GM23248 (cell line): ENCODE measurements at regions not wholly inside any gene's neighbourhood (a gene's known extent, or its start where the extent isn't known, plus 50 kb on each side); places are given as distances from the start of the nearest gene placed in this dataset.

ENCODE experiments used
- DNase-seq: peaks from one replicate; pipeline ENCODE4 v3.0.0-alpha.2; 2015
- H2AFZ ChIP-seq: fragments of 200-600 bp; sonication (generic); 2 replicates; pipeline ENCODE4 v1.6.1; 2016; ENCODE audit warnings: antibody characterized with exemption
- H3F3A ChIP-seq: fragments of 200-600 bp; sonication (generic); 2 replicates; pipeline ENCODE4 v1.6.1; 2016; ENCODE audit warnings: mild to moderate bottlenecking, antibody characterized with exemption, mixed run types; ENCODE audit not compliant: insufficient read depth
- H3K27ac ChIP-seq: fragments of 200-600 bp; sonication (generic); 2 replicates; pipeline ENCODE4 v1.5.1; 2016; ENCODE audit warnings: mild to moderate bottlenecking
- H3K27me3 ChIP-seq: fragments of 200-600 bp; sonication (generic); replicated peaks from 2 replicates; pipeline ENCODE4 v1.6.1; 2016; ENCODE audit warnings: mild to moderate bottlenecking; ENCODE audit not compliant: insufficient read depth
- H3K36me3 ChIP-seq: fragments of 200-600 bp; sonication (generic); 2 replicates; pipeline ENCODE4 v1.6.1; 2016; ENCODE audit warnings: low read depth, mild to moderate bottlenecking
- H3K4me1 ChIP-seq: fragments of 200-600 bp; sonication (generic); 2 replicates; pipeline ENCODE4 v1.6.1; 2016; ENCODE audit warnings: mild to moderate bottlenecking; ENCODE audit not compliant: insufficient read depth
- H3K4me2 ChIP-seq: fragments of 200-600 bp; sonication (generic); one replicate; pipeline ENCODE4 v1.6.1; 2016; ENCODE audit warnings: mild to moderate bottlenecking; ENCODE audit not compliant: unreplicated experiment
- H3K4me3 ChIP-seq: fragments of 200-600 bp; sonication (generic); 2 replicates; pipeline ENCODE4 v1.5.1; 2016; ENCODE audit warnings: mild to moderate bottlenecking
- H3K79me2 ChIP-seq: fragments of 200-600 bp; sonication (generic); 2 replicates; pipeline ENCODE4 v1.6.1; 2016; ENCODE audit warnings: mild to moderate bottlenecking; ENCODE audit not compliant: insufficient read depth
- H3K9ac ChIP-seq: fragments of 200-600 bp; sonication (generic); 2 replicates; pipeline ENCODE4 v1.6.1; 2016; ENCODE audit warnings: mild to moderate bottlenecking
- H3K9me2 ChIP-seq: fragments of 200-600 bp; sonication (generic); 2 replicates; pipeline ENCODE4 v1.6.1; 2016; ENCODE audit warnings: mixed run types, mild to moderate bottlenecking, moderate library complexity; ENCODE audit not compliant: insufficient read depth
- H3K9me3 ChIP-seq: fragments of 200-600 bp; sonication (generic); one replicate; pipeline ENCODE4 v1.6.1; 2017; ENCODE audit warnings: low read depth
- H4K20me1 ChIP-seq: fragments of 200-600 bp; sonication (generic); 2 replicates; pipeline ENCODE4 v1.6.0; 2016; ENCODE audit not compliant: insufficient read depth
- EZH2 ChIP-seq: fragments of 200-600 bp; sonication (generic); IDR thresholded peaks from 2 replicates; pipeline ENCODE4 v1.6.1; 2018; ENCODE audit warnings: antibody characterized with exemption, mild to moderate bottlenecking; ENCODE audit not compliant: insufficient read depth, poor library complexity, severe bottlenecking
- EZH2phosphoT487 ChIP-seq: fragments of 200-600 bp; sonication (generic); IDR thresholded peaks from 2 replicates; pipeline ENCODE4 v1.6.1; 2018; ENCODE audit warnings: antibody characterized with exemption, moderate library complexity, mild to moderate bottlenecking, low read depth; ENCODE audit not compliant: insufficient read depth
- WGBS, 2 experiments: methylation state at CpG; one replicate each; pipeline ENCODE4 v1.1.6; 2015 to 2017; ENCODE audit warnings: low lambda C conversion rate in 2 of 2, low coverage in 1 of 2; ENCODE audit errors: missing lambda C conversion rate in 2 of 2; 5-methylcytosine and 5-hydroxymethylcytosine counted together
- in situ Hi-C: fragments of 300-500 bp; cut with MboI; formaldehyde crosslinking; loops from 2 replicates; pipeline ENCODE4 v1.15.0; 2020

DNA sequence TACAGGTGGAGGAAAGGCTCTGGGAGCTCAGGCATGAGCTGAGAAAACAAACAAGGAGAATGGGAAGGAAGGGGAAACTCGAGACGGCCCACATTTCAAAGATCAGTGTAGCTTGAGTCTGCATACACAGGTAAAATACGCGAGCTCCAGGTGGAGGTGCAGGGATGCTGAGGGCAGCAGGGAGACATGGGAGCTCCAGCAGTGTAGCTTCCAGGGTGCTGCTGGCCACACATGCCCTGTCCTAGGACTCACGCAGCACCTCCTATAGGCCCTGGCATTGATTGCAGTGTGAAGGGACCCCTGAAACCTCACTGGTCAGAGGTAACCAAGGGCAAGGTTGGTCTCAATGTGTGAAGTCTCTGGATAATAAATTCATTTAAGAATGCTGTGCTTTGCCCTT, 362.8 kb upstream of the HS6ST1 start:
- no peaks in the 10 kb centered on the region for H3K9me3 ChIP-seq

DNA sequence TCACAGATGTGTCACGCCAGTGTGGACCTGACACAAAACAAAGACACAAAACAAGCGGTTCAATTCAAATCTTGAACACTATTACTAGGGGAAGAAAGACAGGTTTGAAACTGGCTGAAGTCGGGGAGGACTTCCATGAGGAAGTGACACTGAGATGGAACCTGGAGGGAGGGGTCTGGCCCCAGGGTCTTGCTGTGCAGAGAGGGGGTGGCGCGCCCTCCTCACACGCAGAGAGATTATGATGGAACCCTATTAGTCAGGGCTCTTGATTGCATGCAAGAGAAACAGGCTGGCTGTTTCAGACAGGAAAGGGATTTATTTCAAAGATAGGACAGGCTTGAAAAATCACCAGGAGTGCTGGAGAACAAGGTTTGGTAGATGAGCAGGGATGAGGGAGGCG, 363.6 kb upstream of the HS6ST1 start:
- no peak for DNase-seq
- H3K9me3 ChIP-seq = no peaks in the 10 kb centered on the region
- H4K20me1 ChIP-seq = no peaks in the 10 kb centered on the region
- no peak overlapping the region for H3K27ac ChIP-seq
- H3K9ac ChIP-seq = no peak overlapping the region
- no peaks in the 10 kb centered on the region for H3K9me2 ChIP-seq
- H3K79me2 ChIP-seq = no peaks in the 10 kb centered on the region
- in situ Hi-C loops = no loop called here
- peaks cover 8% of the 10 kb centered on the region; the same call in 1 of the 2 replicates for H3K27me3 ChIP-seq
- H3K4me3 ChIP-seq = no peak overlapping the region
- no peaks in the 10 kb centered on the region for H3K36me3 ChIP-seq
- H3F3A ChIP-seq = no peaks in the 10 kb centered on the region
- no peak overlapping the region for H3K4me2 ChIP-seq
- TF ChIP-seq EZH2phosphoT487 (no peak), EZH2 (no peak)
- H2AFZ ChIP-seq = no peak overlapping the region
- no peaks in the 10 kb centered on the region for H3K4me1 ChIP-seq
- WGBS, 2 experiments = 71 to 72% methylated on average over 7 of the region's 7 CpGs

More for the DNA sequence above, 362.8 kb upstream of the HS6ST1 start:
- H3K4me3 ChIP-seq = no peak overlapping the region
- TF ChIP-seq EZH2phosphoT487 (no peak), EZH2 (no peak)
- H3K27ac ChIP-seq = no peak overlapping the region
- H3K4me1 ChIP-seq = no peaks in the 10 kb centered on the region
- H3K79me2 ChIP-seq = no peaks in the 10 kb centered on the region
- H3F3A ChIP-seq = no peaks in the 10 kb centered on the region
- H4K20me1 ChIP-seq = no peaks in the 10 kb centered on the region
- in situ Hi-C loops = no loop called here
- 54 to 63% methylated on average over 5 of the region's 5 CpGs for WGBS, 2 experiments
- no peak overlapping the region for H3K4me2 ChIP-seq
- no peaks in the 10 kb centered on the region for H3K9me2 ChIP-seq
- peaks cover 8% of the 10 kb centered on the region; the same call in 1 of the 2 replicates for H3K27me3 ChIP-seq
- no peak overlapping the region for H2AFZ ChIP-seq
- no peak for DNase-seq
- H3K9ac ChIP-seq = no peak overlapping the region
- H3K36me3 ChIP-seq = no peaks in the 10 kb centered on the region

DNA sequence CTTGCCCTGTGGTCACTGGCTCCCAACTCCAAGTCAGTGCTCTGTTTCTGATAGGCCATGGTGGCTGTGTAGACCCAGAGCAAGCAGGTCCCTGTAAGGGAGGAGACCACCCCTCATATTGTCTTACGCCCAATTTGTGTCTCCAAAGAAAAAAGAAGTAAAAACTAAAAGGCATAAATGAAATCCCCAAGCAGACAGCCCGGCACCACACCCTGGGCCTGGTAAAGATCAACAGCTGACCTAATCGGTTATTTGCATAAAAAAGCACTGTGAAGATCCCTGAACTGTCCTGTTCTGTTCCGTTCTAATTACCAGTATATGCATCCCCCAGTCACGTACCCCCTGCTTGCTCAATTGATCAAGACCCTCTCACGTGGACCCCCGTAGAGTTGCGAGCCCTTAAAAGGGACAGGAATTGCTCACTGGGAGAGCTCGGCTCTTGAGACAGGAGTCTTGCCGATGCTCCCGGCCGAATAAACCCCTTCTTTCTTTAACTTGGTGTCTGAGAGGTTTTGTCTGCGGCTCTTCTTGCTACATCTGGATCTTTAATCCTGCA, 364.1 kb upstream of the HS6ST1 start:
- H3K4me1 ChIP-seq = no peaks in the 10 kb centered on the region
- peaks cover 8% of the 10 kb centered on the region; the same call in 1 of the 2 replicates for H3K27me3 ChIP-seq
- no peak for TF ChIP-seq EZH2phosphoT487
- H3K79me2 ChIP-seq = no peaks in the 10 kb centered on the region
- DNase-seq = no peak
- H3K9ac ChIP-seq = no peak overlapping the region
- 72% methylated on average over 13 of the region's 13 CpGs for WGBS, 2 experiments
- no peak overlapping the region for H3K4me3 ChIP-seq
- no peak overlapping the region for H2AFZ ChIP-seq
- H3F3A ChIP-seq = no peaks in the 10 kb centered on the region
- H3K27ac ChIP-seq = no peak overlapping the region
- in situ Hi-C loops = no loop called here
- H3K36me3 ChIP-seq = no peaks in the 10 kb centered on the region
- H3K9me3 ChIP-seq = no peaks in the 10 kb centered on the region
- no peak overlapping the region for H3K4me2 ChIP-seq
- no peaks in the 10 kb centered on the region for H4K20me1 ChIP-seq
- no peaks in the 10 kb centered on the region for H3K9me2 ChIP-seq

DNA sequence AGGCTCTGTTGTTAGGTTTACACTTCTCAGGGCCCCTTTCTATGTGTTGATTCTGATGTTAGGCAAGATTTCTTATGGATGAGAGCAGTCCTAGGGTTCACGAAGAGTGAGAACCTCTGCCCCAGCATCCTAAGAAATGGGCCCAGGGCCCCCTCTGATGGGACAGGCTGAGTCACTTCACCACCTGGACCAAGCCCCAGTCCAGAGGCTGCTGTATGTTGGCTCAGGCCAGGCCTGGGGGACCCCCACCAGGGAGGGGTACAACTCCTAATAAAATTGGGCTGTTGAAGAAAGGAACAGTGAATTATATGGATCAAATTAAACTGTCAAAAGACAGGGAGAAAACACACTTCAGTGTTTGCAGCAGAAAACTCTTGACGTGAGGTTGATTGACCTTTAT, 365.9 kb upstream of the HS6ST1 start:
- Histone ChIP-seq H4K20me1 (no peaks in the 10 kb centered on the region), H2AFZ (no peak overlapping the region), H3K27me3 (no peaks in the 10 kb centered on the region; the same call in 1 of the 2 replicates), H3K36me3 (no peaks in the 10 kb centered on the region), H3K4me1 (no peaks in the 10 kb centered on the region), H3F3A (no peaks in the 10 kb centered on the region), H3K79me2 (no peaks in the 10 kb centered on the region), H3K9ac (no peak overlapping the region), H3K27ac (no peak overlapping the region), H3K9me2 (no peaks in the 10 kb centered on the region), H3K9me3 (no peaks in the 10 kb centered on the region), H3K4me2 (no peak overlapping the region), H3K4me3 (no peak overlapping the region)
- DNase-seq = no peak
- in situ Hi-C loops = no loop called here
- no peak for TF ChIP-seq EZH2phosphoT487
- TF ChIP-seq EZH2 = no peak
- WGBS, 2 experiments = 83 to 84% methylated on average over 2 of the region's 2 CpGs
